Pons (tissue), 1 donor: ENCODE measurements at regions not wholly inside any gene's neighbourhood (a gene's known extent, or its start where the extent isn't known, plus 50 kb on each side); places are given as distances from the start of the nearest gene placed in this dataset.
A peak's percentile ranks its signal among the peaks of the same experiment; 100 is the strongest.

ENCODE experiments used
- DNase-seq: peaks from one replicate; pipeline ENCODE4 v3.0.0-alpha.2; 2016; ENCODE audit warnings: low spot score

DNA sequence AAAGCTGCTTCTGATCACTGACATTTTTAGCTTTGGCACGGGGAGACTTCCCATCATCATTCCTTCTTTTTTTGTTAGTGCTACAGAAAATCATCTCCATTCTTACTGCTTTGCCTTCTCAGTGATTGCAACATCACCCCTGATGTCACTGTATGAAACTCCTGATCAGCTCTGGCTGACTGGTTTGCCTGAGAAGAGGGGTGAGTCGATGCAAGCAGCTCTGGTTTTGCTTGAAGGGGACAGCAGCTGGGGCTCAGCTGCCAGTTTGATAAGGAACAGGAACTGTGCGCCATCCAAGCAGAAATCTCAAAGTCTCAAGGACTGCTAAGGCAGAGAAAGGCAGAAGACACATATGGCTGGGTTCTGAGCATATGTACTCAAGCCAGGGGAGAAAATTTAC, 808.5 kb upstream of the CELF2 start:
- peak; percentile 18 for DNase-seq

GRCh38 chr10:10211409-10211808, 806.3 kb upstream of the CELF2 start:
- no peak for DNase-seq

- no peak for DNase-seq
These were observed 804.4 kb upstream of the CELF2 start for GRCh38 chr10:10213237-10213636.

DNA sequence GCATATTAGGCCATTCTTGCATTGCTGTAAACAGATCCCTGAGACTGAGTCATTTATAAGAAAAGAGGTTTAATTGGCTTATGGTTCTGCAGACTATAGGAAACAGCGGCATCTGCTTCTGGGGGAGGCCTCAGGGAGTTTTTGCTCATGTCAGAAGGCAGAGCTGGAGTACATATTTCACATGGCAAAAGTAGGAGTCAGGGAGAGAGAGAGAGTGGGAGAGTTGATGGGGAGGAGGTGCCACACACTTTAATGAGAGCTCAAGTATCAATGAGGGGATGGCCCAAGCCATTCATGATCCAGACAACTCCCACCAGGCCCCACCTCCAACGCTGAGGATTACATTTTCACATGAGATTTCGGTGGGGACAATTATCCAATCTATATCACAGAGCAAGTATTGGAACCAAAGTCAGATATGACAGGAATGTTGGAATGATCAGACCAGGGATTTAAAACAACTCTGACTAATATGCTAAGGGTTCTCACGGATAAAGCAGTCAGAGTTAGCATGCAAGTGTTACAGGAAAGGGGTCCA, 795.3 kb upstream of the CELF2 start:
- DNase-seq: no peak

- DNase-seq: no peak
These were observed 794.5 kb upstream of the CELF2 start for GRCh38 chr10:10223131-10223530.

DNA sequence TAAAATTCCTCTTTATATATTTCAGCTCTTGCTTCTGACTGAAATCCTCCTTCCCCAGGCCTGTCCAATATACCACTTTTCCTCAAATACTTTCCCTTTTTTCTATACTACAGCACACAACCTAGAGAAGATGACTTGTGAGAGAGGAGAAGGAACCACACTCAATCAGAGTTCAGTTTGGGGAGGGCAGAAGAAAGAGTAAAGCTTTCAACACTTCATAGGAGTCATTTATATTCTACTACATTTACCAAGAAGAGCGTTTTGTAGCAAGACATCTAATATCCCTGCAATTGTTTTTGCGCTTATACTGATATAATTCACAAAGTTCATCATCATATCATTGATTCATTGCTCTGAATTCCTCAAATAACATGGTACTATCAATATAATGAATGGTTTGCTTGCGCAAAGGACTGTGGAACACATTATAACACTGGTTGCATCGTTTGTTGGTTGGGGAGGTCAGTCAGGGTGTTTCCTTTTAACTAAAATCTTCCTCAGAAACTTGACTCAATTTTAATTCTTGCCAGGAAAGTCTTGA, 792.5 kb upstream of the CELF2 start:
- DNase-seq: no peak

DNA sequence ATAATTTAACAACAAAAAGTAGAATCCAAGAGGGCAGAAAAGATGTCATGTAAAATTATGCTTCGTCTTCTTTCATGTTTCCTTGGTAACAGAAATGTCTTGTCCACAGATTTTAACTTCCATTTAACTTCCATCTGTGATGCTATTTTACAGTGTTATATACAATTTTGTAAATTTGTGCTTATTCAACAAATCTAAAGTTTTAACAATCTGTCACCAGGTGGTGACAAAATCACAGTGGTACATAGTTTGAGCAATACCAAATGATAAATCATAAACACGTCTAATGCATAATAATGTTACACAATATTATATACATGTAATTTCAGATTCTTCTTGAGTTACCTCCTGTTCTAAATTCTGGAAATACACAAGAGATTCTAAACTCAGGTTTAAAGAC, 784.4 kb upstream of the CELF2 start:
- DNase-seq: no peak

GRCh38 chr10:10235003-10235402, 782.7 kb upstream of the CELF2 start:
- no peak for DNase-seq

GRCh38 chr10:10247585-10247984, 770.1 kb upstream of the CELF2 start:
- DNase-seq: no peak

GRCh38 chr10:10256860-10257259, 760.8 kb upstream of the CELF2 start:
- DNase-seq: no peak

GRCh38 chr10:10259013-10259412, 758.7 kb upstream of the CELF2 start:
- no peak for DNase-seq

DNA sequence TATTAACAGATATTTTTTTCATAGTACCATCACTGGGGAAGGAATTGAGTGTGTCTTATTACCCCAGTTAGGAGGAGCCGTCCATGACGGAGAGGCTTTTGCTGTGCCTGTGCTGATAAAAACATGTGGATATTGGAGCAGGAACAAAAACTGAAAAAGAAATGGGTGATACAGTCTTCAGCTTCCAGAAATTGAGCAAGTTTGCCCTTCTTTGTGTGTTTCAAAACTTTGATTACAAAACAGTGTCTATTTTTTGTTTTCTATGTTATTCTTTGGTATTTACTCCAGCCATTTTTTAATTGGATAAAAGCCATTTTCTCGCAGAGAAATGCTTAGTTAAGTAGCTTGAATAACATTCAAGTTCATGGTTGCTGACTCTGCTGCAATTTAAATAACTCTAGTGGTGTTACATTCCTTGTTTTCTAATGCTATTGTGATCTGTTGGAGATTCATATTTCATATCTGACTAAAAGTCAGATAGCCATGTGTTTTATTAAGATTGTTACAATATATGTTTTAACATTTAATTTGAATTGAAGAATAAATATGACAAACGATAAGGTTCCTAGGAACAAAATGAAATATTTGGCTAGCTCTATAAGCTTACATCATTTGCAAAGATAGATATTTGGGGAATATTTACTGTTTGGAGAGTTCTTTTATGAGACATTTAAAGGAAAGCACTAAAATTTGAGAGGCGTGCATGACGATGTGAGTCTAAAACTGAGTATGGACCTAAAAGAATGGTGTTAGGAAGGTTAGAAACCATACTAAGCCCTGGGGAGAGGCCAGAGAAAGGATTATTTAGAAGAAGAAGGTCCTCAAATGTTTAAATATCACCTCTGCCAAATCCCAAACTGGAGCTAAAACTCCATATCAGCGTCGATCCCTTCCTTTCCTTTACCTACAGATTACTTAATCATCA, 747.3 kb upstream of the CELF2 start:
- DNase-seq: no peak

DNA sequence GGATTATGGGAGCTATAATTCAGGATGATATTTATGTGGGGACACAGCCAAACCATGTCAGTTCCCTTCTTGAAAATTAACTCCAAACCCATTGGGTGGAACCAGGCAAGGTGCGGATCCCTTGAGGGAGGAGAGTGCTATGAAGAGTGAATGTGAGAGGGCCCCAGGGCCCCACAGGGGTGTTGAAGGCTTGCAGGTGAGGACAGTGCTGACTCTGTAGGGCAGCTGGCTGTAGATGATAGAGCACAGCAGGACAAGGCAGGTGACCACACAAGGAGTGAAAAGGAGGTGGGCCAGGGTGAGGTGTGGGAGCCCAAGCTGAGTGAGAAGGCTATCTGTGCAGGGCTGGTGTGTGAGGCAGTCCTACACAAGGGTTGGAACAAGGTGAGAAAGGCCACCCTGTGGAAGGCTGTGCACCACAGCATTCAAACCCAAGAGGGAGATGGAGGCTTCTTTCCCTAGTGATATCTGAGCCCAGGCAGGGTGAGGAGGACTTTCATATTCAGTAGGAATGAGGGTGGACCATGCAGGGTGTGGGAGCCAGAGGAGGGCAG, 746.0 kb upstream of the CELF2 start:
- no peak for DNase-seq

DNA sequence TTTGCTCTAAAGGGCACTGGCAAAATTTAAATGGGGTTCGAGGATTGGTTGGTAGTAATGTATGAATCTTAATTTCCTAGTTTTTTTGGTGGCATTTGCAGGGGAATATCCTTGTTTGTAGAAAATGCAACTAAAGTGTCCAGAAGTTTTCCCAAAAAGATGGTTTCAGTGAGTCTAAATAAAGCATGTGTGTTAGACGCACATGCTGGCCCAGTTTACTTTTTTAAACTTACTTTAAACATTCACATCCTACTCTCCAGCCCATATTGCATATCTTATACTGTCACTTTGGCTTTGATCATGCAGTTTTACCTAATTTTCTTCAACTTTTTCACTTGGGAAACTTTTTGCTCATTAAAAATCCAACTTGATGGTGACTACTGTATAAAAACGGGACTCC, 744.0 kb upstream of the CELF2 start:
- no peak for DNase-seq

DNA sequence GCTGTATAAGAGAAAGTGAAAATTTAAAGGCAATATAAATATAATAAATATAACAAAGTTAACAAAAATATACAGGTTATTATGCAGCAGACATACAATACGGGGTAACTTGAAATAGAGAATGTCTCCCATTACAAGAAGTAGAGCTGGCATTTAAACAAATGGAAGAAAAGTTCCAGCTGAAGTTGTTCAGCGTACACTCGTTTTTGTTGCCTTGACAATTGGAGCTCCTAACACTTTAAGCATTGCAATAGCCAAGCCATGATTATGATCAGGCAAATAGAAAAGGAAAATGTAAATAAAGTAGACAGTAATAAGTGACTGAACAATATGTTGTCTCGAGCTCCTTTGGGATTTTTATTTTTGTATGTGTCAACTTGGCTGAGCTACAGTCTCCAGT, 737.8 kb upstream of the CELF2 start:
- DNase-seq: no peak

DNA sequence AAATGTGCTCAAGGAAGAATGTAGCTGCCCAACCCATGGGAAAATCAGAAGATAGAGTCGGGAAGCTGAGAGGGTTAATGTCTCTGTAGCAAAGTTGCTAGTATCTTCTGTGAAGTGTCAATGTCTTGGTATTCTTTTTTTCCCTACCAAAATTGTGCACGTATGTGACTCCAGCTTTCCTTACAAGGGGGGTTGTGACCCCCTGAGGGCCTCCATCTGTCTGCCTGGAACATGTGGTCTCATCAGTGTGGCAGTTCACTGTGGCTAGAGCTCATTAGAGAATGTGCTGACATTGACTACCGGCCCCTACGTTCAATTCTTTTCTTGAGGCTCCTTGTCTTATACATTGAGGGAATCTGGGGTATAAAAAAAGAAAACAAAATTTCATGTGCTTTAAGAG, 725.2 kb upstream of the CELF2 start:
- DNase-seq: no peak

DNA sequence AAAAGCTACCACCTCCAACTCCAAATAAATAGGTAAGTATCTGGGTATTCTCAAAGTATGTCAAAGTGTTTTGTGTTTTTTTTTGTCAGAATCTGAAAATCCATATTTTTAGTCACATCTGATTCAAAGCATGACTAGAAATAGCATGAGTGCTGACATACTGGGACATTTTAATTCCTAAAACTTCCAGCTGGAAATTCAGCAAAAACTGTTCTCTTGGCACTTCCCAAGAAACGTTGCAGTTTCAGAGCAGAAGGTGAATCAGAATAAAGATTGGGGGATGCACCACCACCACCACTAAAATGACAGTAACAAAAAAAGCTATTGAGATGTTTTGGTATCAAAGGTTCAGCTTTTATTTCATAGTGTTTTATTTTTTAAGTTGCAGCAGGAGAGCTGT, 724.6 kb upstream of the CELF2 start:
- DNase-seq: no peak

GRCh38 chr10:10293481-10293951, 724.2 kb upstream of the CELF2 start:
- DNase-seq: peak; percentile 22

DNA sequence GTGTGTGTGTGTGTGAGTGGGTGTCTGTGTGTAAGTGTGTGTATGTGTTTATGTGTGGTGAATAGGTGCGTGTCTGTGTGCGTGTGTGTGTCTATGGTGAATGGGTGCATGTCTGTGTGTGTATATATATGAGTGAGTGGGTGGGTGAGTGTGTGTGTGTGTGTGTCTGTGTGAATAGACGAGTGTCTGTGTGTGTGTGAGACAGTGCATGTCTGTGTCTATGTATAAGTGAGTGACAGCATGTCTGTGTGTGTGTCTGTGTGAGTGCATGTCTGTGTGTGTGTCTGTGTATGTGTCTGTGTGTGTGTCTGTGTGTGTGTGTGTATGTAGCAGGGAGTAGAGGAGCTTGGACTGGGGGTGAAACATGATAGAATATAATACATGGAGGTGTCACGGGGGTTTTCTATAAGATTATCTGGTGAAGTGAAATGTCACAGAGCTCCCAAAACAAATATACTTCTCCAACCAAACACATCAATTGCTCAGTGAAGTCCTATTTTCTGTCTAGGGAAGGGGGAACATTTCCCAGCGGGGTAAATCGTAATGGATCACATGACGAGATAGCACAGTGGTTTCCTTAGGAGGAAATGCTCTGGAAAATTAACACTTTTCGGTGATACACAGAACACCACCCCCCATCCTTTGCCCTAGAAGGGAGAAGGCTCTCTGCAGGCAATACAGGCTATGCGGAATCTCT, 723.3 kb upstream of the CELF2 start:
- no peak for DNase-seq

DNA sequence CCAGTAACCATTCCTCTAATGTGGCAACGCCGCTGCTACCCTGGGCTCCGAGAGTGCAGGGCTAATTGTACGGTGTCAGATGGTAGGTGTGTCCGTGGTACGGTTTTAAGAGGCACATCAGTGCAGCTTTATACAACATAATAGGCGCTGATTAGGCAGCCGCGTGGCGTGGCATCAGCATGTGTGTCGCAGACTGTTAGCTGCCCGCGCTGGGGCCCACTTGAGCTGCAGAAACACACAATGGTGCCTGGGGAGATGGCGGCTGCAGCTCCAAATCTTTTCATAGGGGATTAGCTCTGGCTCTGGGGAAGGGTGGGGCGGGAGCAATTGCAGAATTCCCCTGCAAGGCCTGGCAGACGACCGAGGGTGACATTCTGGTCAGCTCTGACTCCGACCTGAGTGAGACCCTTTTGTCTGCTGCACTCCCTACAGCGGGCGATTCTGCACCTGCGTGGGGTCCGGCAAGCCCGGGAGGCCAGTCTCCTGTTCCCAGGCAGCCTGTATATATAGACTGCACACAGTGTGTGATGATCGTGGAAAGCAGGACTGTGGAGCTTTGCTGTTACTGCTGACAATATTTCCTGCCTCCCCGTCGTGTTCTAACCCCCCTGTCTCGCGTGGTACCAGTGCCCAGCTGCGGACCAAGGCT, 722.7 kb upstream of the CELF2 start:
- DNase-seq: no peak

- DNase-seq: no peak
These were observed 722.1 kb upstream of the CELF2 start for GRCh38 chr10:10295537-10295936.

- DNase-seq: no peak
These were observed 715.0 kb upstream of the CELF2 start for GRCh38 chr10:10302689-10303088.
